ENCODE measurements at regions not wholly inside any gene's neighbourhood (a gene's known extent, or its start where the extent isn't known, plus 50 kb on each side); places are given as distances from the start of the nearest gene placed in this dataset.

DNA sequence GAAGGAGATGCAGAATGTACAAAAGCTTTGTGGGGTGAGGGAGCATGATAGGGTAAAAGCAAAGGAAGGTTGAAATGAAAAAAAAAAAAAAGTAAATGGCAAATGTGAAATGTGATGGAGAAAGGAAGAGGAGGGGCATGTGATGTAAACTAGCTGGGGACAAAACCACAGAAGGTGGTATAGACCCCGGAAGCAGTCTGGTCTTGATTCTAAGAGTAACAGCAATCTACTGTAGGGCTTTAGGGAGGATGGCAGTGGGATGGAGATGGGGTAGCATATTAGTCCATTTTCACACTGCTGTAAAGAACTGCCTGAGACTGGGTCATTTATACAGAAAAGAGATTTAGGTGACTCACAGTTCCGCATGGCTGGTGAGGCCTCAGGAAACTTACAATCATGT, 362.0 kb downstream of the SOCS6 start:
- intact Hi-C loops (cut with micrococcal nuclease), result no loop called here
- CTCF ChIA-PET, result interaction anchor here (0.8 to 1.4 kb wide), 2 partner anchors 8 to 11 kb away, joined by 3 to 4 read pairs; no protein-coding TSS in a partner anchor
- BruUV-seq (replicated peaks), result no TSS peak
- POLR2A ChIA-PET, result no interaction called here
- no peaks in the 10 kb centered on the region for H3K4me1 Mint-ChIP-seq (ENCODE audit: insufficient read depth, unreplicated experiment)
- TF ChIP-seq, protein P1, sequence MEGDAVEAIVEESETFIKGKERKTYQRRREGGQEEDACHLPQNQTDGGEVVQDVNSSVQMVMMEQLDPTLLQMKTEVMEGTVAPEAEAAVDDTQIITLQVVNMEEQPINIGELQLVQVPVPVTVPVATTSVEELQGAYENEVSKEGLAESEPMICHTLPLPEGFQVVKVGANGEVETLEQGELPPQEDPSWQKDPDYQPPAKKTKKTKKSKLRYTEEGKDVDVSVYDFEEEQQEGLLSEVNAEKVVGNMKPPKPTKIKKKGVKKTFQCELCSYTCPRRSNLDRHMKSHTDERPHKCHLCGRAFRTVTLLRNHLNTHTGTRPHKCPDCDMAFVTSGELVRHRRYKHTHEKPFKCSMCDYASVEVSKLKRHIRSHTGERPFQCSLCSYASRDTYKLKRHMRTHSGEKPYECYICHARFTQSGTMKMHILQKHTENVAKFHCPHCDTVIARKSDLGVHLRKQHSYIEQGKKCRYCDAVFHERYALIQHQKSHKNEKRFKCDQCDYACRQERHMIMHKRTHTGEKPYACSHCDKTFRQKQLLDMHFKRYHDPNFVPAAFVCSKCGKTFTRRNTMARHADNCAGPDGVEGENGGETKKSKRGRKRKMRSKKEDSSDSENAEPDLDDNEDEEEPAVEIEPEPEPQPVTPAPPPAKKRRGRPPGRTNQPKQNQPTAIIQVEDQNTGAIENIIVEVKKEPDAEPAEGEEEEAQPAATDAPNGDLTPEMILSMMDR (IDR thresholded peaks at IDR 0.05; ENCODE audit: unreplicated experiment), result no peak
- H3K27me3 Mint-ChIP-seq (ENCODE audit: insufficient read depth, unreplicated experiment), result no peaks in the 10 kb centered on the region
- DNase-seq (ENCODE audit: unreplicated experiment), result no peak
- no peaks in the 10 kb centered on the region for H3K36me3 Mint-ChIP-seq (ENCODE audit: insufficient read depth, unreplicated experiment)
- no peak overlapping the region for H3K27ac Mint-ChIP-seq (ENCODE audit: low read depth, unreplicated experiment)
- H3K9me3 Mint-ChIP-seq (ENCODE audit: unreplicated experiment), result no peaks in the 10 kb centered on the region
- H3K4me3 Mint-ChIP-seq (ENCODE audit: unreplicated experiment), result no peak overlapping the region

DNA sequence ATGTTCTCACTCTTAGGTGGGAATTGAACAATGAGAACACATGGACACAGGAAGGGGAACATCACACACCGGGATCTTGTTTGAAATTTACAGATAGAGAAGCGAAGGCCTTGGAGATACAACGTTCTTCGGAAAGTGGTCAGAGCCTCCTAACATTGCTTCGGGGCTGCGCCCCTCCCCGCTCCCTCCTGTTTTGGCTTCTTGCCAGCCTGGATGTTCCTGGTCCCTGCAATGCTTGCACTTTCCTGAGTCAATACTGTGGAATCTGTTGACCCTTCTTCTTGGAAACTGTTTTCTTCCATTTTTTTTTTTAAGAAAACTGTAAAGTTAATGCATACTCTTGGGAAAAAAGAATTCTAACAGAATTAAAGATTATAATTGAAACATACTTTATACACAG, 360.8 kb downstream of the SOCS6 start:
- CTCF ChIA-PET, result interaction anchor here (1.4 kb wide), 1 partner anchor 9 kb away, joined by 4 read pairs; no protein-coding TSS in a partner anchor
- Mint-ChIP-seq H3K4me3 (ENCODE audit: unreplicated experiment) (no peak overlapping the region), H3K27ac (ENCODE audit: low read depth, unreplicated experiment) (no peak overlapping the region), H3K9me3 (ENCODE audit: unreplicated experiment) (no peaks in the 10 kb centered on the region), H3K27me3 (ENCODE audit: insufficient read depth, unreplicated experiment) (no peaks in the 10 kb centered on the region), H3K36me3 (ENCODE audit: insufficient read depth, unreplicated experiment) (no peaks in the 10 kb centered on the region), H3K4me1 (ENCODE audit: insufficient read depth, unreplicated experiment) (no peaks in the 10 kb centered on the region)
- POLR2A ChIA-PET, result no interaction called here
- no peak for DNase-seq (ENCODE audit: unreplicated experiment)
- no TSS peak for BruUV-seq (replicated peaks)
- intact Hi-C loops (cut with micrococcal nuclease), result no loop called here
- TF ChIP-seq, protein P1 (IDR thresholded peaks at IDR 0.05; ENCODE audit: unreplicated experiment), result no peak

DNA sequence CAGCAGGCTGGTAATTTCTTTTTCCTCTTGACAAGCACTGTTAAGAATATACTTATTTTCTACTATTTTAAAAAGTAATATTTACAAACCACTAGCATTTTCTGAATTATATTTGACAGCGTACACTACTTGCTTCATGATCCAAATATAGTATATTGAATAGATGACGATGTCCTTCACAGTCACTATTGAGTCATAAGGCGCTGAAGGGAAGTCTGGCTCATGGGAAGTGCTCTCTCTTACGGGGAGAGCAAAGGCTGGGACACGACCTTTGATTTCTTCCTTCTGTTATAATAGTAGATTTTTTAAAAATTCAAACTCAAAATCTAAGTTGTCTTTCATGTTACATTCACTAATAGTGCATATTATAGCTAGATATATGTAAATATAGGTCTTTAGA, 357.1 kb downstream of the SOCS6 start:
- ChIA-PET POLR2A (interaction anchor here (1.6 to 1.7 kb wide), 2 partner anchors 11 to 14 kb away, joined by 4 to 8 read pairs; no protein-coding TSS in a partner anchor), CTCF (no interaction called here)
- H3K9me3 Mint-ChIP-seq (ENCODE audit: unreplicated experiment), result no peaks in the 10 kb centered on the region
- TF ChIP-seq, protein P1 (IDR thresholded peaks at IDR 0.05; ENCODE audit: unreplicated experiment), result no peak
- no TSS peak for BruUV-seq (replicated peaks)
- H3K27ac Mint-ChIP-seq (ENCODE audit: low read depth, unreplicated experiment), result no peak overlapping the region
- H3K4me1 Mint-ChIP-seq (ENCODE audit: insufficient read depth, unreplicated experiment), result peaks cover 5% of the 10 kb centered on the region
- no peaks in the 10 kb centered on the region for H3K36me3 Mint-ChIP-seq (ENCODE audit: insufficient read depth, unreplicated experiment)
- intact Hi-C loops (cut with micrococcal nuclease), result no loop called here
- H3K4me3 Mint-ChIP-seq (ENCODE audit: unreplicated experiment), result no peak overlapping the region
- DNase-seq (ENCODE audit: unreplicated experiment), result peak; percentile 34
- no peaks in the 10 kb centered on the region for H3K27me3 Mint-ChIP-seq (ENCODE audit: insufficient read depth, unreplicated experiment)

DNA sequence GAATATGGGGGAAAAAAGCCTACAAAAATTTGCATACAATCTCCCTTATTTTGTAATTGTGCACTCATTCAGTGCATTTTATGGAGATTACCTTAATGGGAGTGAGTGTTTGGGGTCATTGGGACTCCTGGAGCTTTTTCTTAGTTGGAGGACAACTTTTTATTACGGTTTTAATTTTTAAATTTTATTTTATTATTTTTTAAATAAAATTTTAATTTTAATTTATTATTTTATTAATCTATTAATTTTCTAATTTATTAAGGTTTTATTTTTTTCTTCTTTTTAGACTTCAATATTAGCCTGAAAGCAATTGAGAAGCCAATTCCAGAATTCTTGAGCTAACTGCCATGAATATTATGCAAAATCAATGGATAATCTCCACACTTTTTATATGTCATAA, 355.0 kb downstream of the SOCS6 start:
- no peaks in the 10 kb centered on the region for H3K36me3 Mint-ChIP-seq (ENCODE audit: insufficient read depth, unreplicated experiment)
- no peak overlapping the region for H3K27ac Mint-ChIP-seq (ENCODE audit: low read depth, unreplicated experiment)
- H3K27me3 Mint-ChIP-seq (ENCODE audit: insufficient read depth, unreplicated experiment), result no peaks in the 10 kb centered on the region
- ChIA-PET CTCF (interaction anchor here (0.6 kb wide), 1 partner anchor 1999 kb away, joined by 3 read pairs; no protein-coding TSS in a partner anchor), POLR2A (no interaction called here)
- intact Hi-C loops (cut with micrococcal nuclease), result no loop called here
- H3K4me3 Mint-ChIP-seq (ENCODE audit: unreplicated experiment), result no peak overlapping the region
- BruUV-seq (replicated peaks), result no TSS peak
- no peaks in the 10 kb centered on the region for H3K9me3 Mint-ChIP-seq (ENCODE audit: unreplicated experiment)
- H3K4me1 Mint-ChIP-seq (ENCODE audit: insufficient read depth, unreplicated experiment), result peaks cover 5% of the 10 kb centered on the region
- DNase-seq (ENCODE audit: unreplicated experiment), result no peak
- TF ChIP-seq, protein P1 (IDR thresholded peaks at IDR 0.05; ENCODE audit: unreplicated experiment), result no peak

All from MCF 10A (cell line).